NCI-H2227 (cell line): ENCODE measurements at regions not wholly inside any gene's neighbourhood (a gene's known extent, or its start where the extent isn't known, plus 50 kb on each side); places are given as distances from the start of the nearest gene placed in this dataset.
A peak's percentile ranks its signal among the peaks of the same experiment; 100 is the strongest.
"Not testable (repeated sequence)": the region's sequence is repeated elsewhere in the genome, so short reads cannot be mapped to it uniquely, and the experiment has no call there.

Experiments used
- DNase-seq: peaks from one replicate; lab custom pipeline; 2025; ENCODE audit not compliant: unreplicated experiment; lab: John Stamatoyannopoulos, UW

DNA sequence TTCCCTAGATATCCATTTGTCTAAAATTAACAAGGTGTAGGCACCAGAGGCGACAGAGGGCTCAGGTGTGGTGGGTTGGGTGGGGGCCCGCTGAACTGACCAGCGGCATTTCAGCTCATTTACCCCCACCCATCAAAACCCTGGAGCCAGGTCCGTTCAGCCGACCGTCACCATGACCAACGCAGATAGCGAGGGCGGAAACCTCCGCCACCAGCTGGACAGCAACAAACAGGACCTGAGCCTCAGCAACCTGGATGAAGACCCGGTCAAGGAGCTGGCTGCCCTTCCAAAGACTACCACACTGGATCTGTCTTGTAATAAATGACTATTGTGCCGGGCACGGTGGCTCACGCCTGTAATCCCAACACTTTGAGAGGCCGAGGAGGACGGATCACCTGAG lies 120.8 kb upstream of the LGSN start:
- no peak for DNase-seq

GRCh38 chr6:63441266-63441956 lies 121.6 kb upstream of the LGSN start:
- peak; percentile 84 for DNase-seq

DNA sequence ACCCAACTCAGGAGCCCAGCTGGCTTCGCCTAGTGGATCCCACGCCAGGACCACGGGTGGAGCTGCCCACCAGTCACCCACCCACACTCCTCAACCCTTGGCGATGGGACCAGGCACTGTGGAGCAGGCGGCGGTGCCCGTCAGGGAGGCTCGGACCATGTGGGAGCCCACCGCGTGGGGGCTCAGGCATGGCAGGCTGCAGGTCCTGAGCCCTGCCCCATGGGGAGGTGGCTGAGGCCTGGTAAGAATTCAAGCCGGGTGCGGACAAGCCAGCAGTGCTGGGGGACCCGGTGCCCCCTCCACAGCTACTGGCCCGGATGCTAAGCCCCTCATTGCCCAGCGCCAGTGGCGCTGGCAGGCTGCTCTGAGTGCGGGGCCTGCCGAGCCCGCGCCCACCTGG lies 123.1 kb upstream of the LGSN start:
- no peak for DNase-seq

- DNase-seq, result no peak
Observed at GRCh38 chr6:63444768-63445167, 125.0 kb upstream of the LGSN start.

GRCh38 chr6:63446405-63446804 lies 125.9 kb upstream of the LOC128125822 start:
- no peak for DNase-seq

- no peak for DNase-seq
Observed at GRCh38 chr6:63447134-63447533, 125.1 kb upstream of the LOC128125822 start.

- no peak for DNase-seq
Observed at GRCh38 chr6:63448229-63448628, 124.1 kb upstream of the LOC128125822 start.

GRCh38 chr6:63449714-63450113 lies 122.6 kb upstream of the LOC128125822 start:
- no peak for DNase-seq

DNA sequence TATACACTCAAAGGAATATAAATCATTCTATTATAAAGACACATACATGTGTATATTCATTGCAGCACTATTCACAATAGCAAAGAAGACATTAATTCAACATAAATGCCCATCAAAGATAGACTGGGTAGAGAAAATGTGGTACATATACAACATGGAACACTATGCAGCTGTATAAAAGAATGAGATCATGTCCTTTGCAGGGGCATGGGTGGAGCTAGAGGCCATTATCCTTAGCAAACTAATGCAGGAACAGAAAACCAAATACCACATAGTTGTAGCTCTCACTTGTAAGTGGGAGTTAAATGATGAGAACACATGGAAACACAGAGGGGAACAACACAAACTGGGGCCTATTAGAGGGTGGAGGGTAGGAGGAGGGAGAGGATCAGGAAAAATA lies 121.0 kb upstream of the LOC128125822 start:
- no peak for DNase-seq

DNA sequence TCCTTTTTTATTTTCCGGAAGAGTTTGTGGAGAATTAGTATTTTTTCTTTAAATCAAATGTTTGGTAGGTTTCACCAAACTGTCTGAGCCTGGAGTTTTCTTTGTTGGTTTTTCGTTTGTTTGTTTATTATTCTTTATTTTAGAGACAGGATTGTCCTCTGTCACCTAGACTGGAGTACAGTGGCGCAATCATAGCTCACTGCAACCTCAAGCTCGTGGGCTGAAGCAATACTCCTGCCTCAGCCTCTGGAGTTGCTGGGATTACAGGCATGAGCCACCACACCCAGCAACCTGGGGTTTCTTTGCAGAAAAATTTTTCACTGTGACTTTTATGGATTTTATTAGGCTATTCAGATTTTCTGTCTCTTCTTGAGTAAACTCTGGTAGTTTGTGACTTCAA lies 120.2 kb upstream of the LOC128125822 start:
- no peak for DNase-seq

- DNase-seq, result no peak
Observed at GRCh38 chr6:63456734-63457133, 115.5 kb upstream of the LOC128125822 start.

GRCh38 chr6:63458480-63459115 lies 113.7 kb upstream of the LOC128125822 start:
- no peak for DNase-seq

DNA sequence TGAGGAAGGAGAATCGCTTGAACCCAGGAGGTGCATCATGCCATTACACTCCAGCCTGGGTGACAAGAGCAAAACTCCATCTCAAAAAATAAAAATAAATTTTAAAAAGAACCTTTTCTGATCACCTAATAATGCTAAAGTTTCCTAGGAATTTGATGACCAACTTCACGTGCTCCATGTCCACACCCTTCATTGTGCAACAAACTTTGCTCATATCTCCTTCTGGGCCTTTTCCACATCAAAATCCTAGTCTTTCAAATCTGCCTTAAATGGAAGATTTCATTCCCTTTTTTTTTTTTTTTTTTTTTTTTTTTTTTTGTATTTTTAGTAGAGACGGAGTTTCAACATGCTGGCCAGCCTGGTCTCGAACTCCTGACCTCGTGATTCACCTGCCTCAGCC lies 112.5 kb upstream of the LOC128125822 start:
- DNase-seq, result no peak

GRCh38 chr6:63460971-63461370 lies 111.3 kb upstream of the LOC128125822 start:
- DNase-seq, result no peak

- no peak for DNase-seq
Observed at GRCh38 chr6:63464060-63464459, 108.2 kb upstream of the LOC128125822 start.

GRCh38 chr6:63465750-63466149 lies 106.5 kb upstream of the LOC128125822 start:
- no peak for DNase-seq

- no peak for DNase-seq
Observed at GRCh38 chr6:63466242-63466733, 106.0 kb upstream of the LOC128125822 start.

GRCh38 chr6:63467247-63467954 lies 104.9 kb upstream of the LOC128125822 start:
- no peak for DNase-seq

DNA sequence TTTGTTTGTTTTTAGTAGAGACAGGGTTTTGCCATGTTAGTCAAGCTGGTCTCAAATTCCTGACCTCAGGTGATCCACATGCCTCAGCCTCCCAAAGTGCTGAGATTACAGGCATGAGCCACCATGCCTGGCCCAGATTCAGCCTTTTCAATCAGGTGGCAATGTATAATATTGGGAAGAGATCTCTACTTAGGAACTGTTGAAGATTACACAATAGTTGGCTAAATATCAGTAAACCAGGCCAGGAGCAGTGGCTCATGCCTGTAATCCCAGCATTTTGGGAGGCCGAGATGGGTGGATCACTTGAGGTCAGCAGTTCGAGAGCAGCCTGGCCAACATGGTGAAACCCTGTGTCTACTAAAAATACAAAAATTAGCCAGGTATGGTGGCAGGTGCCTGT lies 101.1 kb upstream of the LOC128125822 start:
- DNase-seq, result not testable (repeated sequence)

GRCh38 chr6:63471654-63472053 lies 100.6 kb upstream of the LOC128125822 start:
- no peak for DNase-seq

DNA sequence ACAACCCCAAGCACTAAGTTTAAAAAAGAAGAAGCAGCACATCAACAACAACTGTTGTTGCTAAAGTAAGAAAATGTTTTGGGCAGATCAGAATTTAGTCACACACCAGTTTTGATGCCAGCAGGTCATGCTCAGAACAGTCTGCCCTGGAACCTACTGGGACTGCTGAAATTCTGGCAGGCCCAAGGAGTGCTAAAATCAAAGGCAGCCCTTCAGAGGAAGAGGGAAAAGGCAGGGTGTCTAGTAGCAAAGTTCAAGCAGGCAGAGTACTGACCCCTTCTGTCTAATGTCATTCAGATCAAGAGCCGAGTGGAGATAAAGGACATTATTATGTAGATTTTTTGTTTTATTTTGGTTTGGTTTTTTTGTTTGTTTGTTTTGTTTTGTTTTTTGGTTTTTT lies 96.6 kb upstream of the LOC128125822 start:
- DNase-seq, result no peak

GRCh38 chr6:63476302-63476701 lies 96.0 kb upstream of the LOC128125822 start:
- peak; percentile 66 for DNase-seq
